NCI-H82 treated with DMSO at 0.1 percent for 48 hours (cell line): ENCODE measurements at regions not wholly inside any gene's neighbourhood (a gene's known extent, or its start where the extent isn't known, plus 50 kb on each side); places are given as distances from the start of the nearest gene placed in this dataset.
A peak's percentile ranks its signal among the peaks of the same experiment; 100 is the strongest.
"Not testable (repeated sequence)": the region's sequence is repeated elsewhere in the genome, so short reads cannot be mapped to it uniquely, and the experiment has no call there.

ENCODE experiments used
- DNase-seq: peaks from one replicate; lab custom pipeline; 2025; ENCODE audit not compliant: unreplicated experiment; lab: John Stamatoyannopoulos, UW

DNA sequence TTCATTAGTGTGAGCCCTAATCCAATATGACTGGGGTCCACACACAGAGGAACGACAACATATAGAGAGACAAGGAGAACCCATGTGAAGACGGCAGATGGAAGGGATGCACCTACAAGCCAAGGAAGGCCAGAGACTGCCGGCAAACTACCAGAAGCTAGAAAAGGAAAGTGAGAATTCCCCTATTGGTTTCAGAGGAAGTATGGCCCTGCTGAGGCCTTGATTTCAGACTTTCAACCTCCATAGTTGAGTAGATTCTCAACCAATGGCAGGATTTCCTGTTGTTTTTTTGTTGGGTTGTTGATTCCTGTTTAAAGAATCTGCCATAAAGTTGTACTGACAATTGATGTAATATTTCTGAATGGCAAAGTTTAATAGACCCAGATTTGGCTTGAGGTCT, 241.5 kb downstream of the SATB2 start:
- DNase-seq, result peak; percentile 10

DNA sequence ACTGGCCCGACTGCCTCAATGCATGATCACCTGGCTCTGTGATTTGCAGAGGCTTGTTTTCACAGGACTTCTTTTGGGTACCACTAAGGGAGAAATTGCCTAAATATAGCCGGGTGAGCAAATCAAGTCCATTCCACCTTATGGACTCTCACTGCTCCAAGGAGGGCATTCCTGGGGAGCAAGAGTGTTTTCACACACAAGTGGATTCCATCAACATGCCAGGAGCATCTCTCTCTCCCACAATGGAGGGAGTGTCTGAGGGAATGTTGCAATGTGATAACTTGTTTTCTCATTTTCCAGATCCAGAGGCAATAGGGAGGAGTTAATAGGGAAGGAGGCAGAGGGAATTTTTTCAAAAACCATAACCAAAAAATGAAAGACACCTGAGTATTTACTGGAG, 250.7 kb downstream of the SATB2 start:
- no peak for DNase-seq

DNA sequence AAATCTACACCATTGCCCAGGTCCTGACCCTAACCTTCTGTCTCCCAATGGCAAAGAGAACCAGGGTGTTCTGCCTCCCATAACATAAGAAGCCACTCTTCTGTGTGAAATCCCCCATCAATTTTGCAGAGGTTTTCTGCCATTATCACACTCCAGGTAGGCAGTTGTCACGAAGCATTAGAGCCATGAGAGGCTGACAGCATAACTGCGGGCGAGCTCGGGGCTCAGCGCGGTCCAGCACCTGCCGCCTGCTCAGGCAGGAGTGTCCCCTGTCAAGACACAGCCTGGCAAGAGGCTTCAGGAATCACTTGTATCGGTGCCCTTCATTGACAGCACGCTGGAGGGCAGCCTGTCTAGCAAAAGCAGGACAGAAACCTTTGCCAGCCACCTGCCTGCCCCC, 251.2 kb downstream of the SATB2 start:
- no peak for DNase-seq

DNA sequence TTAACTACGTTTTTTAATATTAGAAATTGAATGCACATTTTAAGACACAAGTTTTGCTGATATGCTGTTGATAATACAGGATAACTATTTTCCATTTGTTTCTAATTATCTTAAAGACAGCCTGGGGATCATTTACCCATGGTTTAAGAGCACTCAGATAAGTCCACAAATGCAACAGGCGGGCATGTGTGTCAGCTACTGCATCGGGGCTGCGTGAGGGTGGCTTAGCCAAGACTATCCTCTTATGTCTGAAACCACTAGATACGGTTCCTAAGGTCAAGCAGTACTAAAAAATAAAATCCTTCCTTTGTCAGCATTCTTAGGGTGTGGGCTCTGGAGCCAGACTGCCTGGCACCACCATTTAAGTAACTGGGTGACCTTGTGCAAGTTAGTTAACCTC, 254.8 kb downstream of the SATB2 start:
- DNase-seq, result no peak

DNA sequence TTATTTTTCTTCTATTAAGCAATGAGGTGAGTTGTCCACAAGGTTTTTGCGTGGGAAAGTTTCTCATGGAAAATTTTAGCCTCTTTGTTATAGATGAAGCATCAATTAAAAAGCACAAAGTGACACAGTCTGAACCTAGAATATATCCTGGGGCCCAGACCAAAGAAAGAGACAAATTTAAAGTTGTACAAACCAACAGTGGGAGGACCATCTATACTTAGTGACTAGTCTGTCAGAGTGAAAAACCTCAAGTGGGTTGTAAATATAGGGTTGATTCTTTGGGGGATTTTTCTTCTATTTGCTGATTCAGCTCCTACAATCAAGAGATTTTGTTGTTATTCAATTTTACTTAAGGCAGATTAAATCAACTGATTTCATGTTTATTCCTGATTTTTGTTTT, 256.2 kb downstream of the SATB2 start:
- no peak for DNase-seq

DNA sequence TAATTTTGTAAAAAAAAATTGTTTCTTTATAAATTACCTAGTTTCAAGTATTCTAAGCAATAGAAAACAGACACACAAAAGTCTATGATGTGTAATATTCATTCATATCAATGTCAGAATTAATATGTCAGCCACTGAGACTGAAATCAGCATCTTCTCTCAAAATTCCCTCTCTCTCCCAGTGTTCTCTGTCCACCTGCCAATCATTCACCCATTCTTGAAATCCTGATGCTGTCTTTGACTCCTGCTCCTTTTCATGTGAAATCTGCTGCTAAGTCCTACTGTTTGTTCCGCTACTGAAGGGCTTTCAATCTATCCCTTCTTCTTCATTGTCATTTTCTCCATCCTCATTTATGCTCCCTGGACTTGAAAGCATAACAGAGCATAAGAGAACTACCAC, 257.9 kb downstream of the SATB2 start:
- no peak for DNase-seq

DNA sequence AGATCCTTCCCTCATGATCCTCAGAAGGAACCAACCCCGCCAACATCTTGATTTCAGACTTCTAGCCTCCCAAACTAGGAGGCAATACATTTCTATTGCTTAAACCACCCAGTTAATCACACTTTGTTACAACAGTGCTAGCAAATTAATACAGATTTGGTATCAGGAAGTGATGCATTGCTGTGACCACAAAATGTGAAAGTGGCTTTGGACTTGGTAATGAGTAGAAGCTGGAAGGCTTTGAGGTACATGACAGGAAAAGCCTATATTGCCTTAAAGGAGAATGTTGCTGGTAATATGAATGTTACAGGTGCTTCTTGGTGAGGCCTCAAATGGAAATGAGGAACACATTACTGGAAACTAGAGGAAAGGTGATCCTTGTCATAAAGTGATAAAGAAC, 260.3 kb downstream of the SATB2 start:
- DNase-seq, result no peak

DNA sequence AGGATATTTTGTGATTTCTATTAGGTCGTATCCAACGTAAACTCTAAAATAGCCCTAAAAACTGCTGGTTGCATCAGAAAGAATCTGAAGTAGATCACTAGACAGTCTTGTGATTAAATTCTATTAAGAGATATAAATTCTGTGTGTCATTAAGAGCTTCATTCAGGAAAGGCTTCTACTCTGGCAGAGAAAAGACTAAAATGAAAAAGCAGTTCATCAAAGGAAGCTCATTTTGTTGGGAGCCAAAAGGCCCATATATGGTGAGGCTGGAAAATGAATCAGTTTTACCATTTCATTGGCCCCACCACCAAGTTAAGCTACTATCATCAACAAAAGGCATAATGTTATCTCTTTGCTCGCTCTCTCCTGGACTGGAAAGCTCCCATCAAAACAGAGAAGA, 261.1 kb downstream of the SATB2 start:
- no peak for DNase-seq

DNA sequence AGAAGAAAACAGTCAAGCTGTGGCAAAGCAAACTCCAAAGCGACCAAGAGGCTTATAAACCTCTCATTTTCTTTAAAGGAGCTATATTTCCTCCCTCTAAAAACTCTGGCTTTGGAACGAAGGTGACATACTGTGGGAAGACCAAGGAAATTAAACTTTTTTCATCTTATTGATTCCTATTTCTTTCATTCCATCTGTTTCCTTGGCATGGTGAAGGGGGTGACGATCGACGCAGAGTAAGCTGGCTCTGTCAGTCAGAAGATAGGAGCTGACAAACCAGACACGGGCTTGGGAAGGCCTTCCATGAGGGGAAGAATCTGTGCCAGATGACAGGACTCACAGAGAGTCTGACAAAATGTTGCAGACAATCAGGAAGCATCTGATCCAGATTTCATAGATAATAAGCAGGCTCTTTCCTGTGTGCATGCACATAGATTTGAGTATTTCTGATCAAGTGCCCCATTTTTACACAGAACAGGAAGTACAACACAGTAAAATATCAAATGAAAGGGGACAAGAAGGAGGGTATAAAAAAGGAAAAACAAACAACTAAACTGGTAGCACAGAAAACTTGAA, 261.7 kb downstream of the SATB2 start:
- no peak for DNase-seq

DNA sequence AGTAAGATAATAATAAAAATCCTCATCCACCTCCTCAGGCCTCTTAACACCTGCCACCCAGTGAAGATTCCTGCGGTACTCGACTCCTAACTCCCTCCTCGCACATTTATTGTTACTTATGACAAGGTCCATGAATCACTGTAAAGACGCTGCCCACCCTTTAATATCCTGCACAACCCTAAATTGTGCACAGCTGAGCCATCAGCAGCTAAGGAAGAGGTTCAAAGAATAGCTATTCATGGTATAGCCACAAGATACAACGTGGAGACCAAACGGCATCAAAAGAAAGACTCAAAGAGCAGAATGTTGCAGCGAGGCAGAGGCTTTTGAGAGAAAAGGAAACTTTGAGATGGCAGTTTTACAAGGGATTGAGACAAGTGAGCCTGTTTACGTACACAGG, 266.3 kb downstream of the SATB2 start:
- DNase-seq, result no peak

DNA sequence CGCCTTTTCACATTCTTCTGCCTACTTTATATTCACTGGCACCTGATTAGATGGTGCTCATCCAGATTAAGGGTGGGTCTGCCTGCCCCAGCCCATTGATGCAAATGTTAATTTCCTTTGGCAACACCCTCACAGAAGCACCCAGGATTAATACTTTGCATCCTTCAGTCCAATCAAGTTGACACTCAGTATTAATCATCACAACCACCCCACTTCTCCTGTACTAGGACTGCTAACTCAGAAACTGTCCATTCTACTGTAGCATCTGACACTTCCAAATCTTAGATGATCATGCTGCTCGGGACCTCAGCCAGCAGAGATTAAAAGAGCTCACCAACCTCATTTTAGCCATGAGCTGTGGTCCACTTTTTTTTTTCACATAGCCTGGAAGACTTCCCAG, 268.5 kb downstream of the SATB2 start:
- DNase-seq, result no peak

DNA sequence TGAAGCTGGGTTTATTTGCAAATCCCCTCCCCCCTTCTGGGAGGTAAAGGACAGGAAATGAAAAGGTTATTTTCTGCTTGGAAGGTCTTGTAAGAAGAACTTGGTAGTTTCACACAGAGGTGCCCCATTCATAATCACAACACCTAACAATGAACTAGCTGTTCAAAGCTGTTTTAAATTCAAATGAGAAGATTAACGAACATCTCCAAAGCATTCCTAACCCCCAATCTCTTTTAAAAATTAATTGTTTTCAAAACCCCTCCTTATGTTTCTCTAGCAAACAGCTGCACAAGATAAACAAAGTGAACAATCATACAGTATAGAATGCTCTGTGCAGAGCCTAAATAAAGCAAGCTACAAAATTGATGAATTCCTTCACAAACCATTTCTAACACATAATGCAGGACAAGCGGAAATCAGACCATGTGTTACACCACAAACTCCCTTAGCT, 271.4 kb downstream of the SATB2 start:
- no peak for DNase-seq

DNA sequence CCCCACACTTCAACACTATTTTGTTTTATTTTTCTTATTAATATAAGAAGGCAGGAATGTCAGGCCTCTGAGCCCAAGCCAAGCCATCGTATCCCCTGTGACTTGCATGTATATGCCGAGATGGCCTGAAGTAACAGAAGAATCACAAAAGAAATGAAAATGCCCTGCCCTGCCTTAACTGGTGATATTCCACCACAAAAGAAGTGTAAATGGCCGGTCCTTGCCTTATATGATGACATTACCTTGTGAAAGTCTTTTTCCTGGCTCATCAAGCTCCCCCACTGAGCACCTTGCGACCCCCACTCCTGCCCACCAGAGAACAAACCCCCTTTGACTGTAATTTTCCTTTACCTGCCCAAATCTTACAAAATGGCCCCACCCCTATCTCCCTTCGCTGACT, 272.6 kb downstream of the SATB2 start:
- not testable (repeated sequence) for DNase-seq

DNA sequence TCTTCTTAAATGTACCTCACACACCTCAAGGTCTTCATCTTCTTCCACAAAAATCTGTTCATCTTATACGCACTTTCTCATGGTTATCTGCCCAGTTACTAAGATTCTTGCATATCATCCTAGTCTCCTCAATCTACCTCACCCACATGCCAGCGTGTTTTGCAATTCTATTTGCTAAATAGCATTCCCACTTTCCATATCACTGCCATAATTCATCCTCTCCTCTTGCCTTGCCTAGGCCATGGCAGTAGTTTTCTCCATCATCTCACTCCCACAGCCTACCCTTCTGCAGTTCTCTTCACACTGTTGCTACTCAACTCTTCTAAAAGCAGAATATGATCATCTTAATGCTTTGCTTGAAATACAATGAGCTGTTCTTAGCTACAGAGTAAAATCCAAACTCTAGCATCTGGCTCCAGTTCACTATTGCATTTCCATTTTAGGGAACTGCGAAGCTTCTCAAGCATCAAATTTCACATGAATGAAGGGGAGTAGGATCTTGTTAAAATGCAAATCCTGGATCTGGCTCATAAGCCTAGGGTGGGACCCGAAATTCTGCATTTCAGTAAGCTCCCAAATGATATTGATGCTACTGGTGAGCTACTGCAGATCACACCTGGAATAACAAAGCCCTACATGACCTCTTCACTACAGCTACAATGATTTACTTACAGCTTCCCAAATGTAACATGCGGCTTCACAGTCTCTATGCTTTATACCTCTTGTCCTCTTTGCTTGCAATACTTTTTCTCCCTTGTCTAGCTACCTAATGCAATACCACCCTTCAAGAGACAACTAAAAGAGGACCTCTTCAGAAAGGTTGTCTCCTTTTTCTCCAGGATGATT, 293.9 kb downstream of the SATB2 start:
- peak; percentile 14 for DNase-seq

DNA sequence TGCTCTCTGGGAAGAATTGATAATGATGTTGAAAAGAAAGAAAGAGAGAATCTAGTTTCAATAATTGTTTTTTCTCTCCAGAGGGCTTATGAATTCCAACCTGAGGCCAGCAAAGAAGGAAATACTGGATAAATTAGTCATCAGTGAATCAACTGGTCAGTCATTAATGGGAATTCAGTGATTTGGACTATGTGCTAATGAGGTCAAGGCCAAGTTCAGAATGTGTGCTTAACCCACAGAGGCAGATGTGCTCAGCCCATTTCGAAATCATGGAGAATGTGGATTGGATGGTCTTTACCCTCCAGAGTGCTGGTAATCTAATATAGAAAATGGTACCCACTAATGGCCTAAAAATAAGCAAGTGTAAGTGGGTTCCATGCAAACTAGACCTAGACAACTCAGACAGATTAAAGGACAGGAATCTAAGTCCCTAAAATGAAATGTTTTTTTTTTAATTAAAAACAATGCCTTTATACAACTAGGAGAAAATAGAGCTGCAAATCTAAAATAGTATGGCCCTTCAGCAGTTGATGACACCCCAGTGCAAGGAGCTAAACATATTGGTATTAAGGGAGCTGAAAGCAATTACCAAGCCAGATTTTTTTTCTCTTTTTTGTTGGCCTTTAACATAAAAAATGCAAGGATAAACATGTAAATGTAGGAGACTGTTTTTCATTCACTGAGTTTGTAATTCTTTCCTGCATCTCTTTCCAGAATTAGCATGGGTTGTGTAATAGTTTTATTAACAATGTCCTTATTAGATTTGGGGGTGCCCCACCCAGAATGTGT, 296.9 kb downstream of the SATB2 start:
- no peak for DNase-seq

DNA sequence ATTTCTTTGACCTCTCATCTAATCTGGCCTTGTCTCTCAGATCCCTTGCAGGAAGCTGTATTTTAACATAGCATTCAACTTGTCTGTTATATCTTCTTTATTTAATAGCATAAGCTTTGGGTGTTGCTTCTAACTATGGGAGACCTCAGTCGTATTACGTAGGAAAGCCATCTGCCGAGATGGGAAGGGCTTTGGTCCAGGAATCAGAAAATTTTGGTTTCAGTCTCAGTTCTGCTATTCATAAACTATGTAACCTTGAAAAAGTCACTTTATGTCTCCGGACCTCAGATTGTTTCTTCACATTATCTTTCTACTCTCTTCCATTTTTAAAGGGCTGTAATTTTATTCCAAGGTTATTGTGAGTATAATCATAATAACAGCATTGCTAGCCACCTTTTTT, 297.7 kb downstream of the SATB2 start:
- no peak for DNase-seq

DNA sequence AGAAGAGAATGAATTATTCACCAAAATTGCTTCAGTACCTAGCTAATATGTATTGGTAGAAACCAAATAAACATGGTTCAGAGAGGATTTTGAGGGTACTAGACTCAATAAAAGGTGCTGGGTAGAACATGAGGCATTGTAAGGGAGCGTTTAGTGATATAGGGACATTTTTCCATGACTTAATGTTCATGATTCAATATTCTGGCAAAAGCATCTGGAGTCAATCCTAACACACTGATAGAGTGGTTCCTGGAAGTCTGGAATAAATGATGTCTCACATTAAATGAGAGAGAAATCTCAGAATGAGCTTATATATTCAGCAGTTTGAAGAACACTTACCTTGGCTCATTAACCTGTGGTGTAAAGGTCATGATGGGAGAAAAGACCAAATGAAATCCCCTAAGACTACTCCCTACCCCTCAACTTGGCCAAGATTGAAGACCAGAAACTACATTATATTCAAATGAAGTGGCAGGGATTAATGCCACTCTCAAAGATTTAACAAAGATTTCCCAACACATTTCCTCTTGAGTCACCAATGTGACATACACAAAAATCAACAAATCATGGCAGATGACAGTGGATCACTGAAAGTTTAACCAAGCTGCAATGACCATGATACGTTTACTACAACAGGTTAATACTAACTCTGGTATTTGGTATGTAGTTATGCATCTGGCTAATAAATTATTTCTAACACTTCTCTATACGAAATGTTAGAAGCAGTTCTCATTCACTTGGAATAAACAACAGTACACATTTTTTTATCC, 309.5 kb downstream of the SATB2 start:
- no peak for DNase-seq

DNA sequence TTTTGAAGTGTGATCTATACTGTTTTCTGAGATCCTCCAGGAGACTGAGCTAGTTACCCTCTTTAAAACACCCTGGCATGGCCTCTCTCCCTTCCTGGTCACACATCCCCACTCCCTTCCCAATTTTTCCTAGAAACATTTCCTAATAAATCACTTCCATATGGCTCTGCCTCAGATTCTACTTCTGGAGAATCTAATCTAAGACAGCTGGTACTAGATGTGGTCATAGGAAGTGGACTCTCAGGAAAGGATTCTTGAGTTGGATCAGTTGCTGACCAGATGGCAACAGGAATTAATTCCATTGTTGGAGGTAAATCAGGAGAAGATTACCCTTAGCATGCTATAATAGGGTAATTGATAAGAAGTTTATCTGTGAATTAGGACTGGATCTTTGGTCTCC, 310.5 kb downstream of the SATB2 start:
- DNase-seq, result peak; percentile 93

DNA sequence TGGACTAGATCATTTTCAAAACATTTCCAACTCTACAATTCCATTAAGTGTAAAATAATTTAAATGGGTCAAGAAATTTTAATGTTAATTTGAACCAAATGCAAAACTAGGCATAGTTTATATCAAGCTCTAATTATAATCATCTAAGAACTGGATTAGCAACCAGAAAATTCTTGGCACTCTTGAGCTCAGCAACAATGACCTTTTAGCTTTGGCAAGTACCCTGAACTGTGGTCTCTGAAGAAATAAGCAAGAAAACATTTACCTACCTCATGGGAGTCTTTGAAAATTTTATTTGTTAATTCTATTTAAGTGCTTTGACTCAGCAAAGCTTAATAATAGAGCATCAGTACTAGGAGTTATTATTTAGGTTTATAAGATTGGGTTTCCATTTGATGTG, 313.2 kb downstream of the SATB2 start:
- DNase-seq, result no peak

DNA sequence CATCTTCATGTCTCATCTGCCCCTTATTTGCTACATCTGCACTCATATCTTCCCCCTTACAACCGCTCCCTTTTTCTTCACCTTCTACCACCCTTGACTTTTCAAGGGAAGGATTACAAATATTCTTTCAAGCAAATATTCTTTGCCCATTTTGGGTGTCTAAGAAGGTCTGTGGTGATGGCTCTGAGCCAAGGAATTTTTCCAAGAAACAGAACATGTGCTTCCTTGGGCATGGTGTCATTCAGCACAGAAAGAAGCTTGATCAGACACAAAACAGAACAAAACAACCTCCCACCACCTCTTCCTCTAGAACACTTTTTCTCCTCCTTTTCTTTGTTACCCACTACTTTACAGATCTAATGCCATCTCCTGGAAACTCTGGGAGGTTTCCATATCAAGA, 313.7 kb downstream of the SATB2 start:
- no peak for DNase-seq

DNA sequence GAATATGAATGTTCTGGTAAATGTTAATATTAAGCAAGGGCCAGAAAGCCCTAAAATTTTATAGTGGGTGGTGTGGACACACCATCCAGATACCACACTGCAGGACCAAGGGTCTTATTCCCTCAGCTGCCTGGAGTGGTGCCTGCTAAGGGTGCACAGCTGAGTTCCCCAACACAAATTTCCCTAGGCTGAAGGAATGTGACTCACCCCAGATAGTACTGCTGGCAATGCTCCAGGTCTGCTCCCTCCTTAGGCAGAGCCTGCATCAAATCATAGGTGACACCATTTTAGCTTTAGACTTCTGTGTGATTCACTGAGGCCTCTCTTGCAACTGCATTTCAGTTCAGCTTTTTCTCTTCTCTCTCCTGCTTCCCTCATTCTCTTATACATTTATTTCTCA, 321.1 kb downstream of the SATB2 start:
- DNase-seq, result no peak
